ENCODE measurements at regions not wholly inside any gene's neighbourhood (a gene's known extent, or its start where the extent isn't known, plus 50 kb on each side); places are given as distances from the start of the nearest gene placed in this dataset.

DNA sequence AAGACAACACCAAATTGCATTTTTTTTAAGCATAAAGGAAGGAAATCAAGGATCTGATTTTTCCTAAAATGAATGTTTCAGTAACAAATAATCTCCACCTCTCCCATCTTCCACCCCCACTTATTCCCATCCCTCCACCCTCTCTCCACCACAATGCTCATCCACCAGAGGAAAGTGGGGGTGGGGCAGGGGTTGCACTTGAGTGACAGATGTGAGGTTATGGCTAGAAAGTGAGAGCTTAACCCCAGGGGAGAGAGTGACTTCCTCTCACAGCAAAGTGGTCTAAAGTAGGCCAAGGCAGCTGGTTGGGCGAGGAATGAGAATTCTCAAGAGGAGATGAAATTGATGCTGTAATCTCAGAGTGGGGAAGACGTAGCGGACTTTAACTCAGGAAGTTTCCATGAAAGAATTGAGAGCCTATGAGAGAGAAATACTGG is 104.7 kb downstream of the HNRNPLL start:
- peaks cover 4% of the 10 kb centered on the region for H3K4me1 ChIP-seq (ENCODE audit: control insufficient read depth, insufficient read depth, low read length)

GRCh38 chr2:38497670-38498037 is 105.1 kb downstream of the HNRNPLL start:
- no peak overlapping the region for H3K4me3 ChIP-seq (ENCODE audit: low read depth, low read length)
- H3K27me3 ChIP-seq (ENCODE audit: control insufficient read depth, insufficient read depth, low read length): no peaks in the 10 kb centered on the region
- peaks cover 5% of the 10 kb centered on the region for H3K9me3 ChIP-seq (ENCODE audit: control insufficient read depth, insufficient read depth, low read length)
- no peaks in the 10 kb centered on the region for H3K36me3 ChIP-seq (ENCODE audit: control insufficient read depth, insufficient read depth, low read length)
- H3K4me1 ChIP-seq (ENCODE audit: control insufficient read depth, insufficient read depth, low read length): peaks cover 4% of the 10 kb centered on the region
- no peak overlapping the region for H3K27ac ChIP-seq (ENCODE audit: low read depth, low read length)
- 86% methylated on average over 2 of the region's 3 CpGs for WGBS (ENCODE audit: insufficient coverage)
- DNase-seq (ENCODE audit: low read depth in 4 of 6, low spot score in 6 of 6): no peak

More for the DNA sequence above, 104.7 kb downstream of the HNRNPLL start:
- H3K27ac ChIP-seq (ENCODE audit: low read depth, low read length): no peak overlapping the region
- H3K36me3 ChIP-seq (ENCODE audit: control insufficient read depth, insufficient read depth, low read length): no peaks in the 10 kb centered on the region
- H3K4me3 ChIP-seq (ENCODE audit: low read depth, low read length): no peak overlapping the region
- 89% methylated on average over 3 of the region's 3 CpGs for WGBS (ENCODE audit: insufficient coverage)
- H3K27me3 ChIP-seq (ENCODE audit: control insufficient read depth, insufficient read depth, low read length): no peaks in the 10 kb centered on the region
- DNase-seq (ENCODE audit: low read depth in 4 of 6, low spot score in 6 of 6): no peak
- peaks cover 5% of the 10 kb centered on the region for H3K9me3 ChIP-seq (ENCODE audit: control insufficient read depth, insufficient read depth, low read length)

DNA sequence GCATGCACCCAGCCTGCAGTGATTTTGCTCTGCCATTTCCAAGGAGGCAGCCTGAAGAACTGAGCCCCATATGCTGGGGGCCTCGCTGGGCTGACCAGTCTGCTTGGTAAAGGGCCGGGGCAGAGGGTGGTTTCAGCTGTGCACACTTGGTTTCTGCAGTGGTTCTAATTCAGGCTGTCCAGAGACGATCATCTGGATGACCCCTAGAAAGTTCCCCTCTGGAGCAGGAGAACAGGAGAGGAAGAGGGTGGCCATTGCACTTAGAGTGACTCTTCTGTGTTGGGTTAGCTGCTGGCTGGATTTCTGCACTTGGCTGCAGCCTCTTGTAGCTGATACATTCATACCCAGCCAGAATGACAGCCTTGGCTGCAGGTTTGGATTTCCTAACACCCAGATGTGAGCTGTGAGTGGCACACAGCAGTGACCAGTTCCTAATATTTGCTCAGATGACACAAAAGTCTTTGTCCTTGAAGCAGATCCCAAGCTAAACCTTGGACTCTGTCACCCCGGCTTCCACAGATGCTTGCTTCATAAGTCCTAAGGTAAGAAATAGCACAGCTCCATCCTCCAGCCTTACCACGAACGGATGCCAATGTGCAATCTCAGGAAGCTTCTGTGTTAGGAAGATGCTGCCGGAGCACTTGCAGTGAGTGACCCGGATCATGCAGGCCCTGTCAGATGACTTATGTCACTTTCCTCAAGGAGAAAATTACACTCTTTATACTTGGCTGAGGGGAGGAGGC is 105.6 kb downstream of the HNRNPLL start:
- no peaks in the 10 kb centered on the region for H3K36me3 ChIP-seq (ENCODE audit: control insufficient read depth, insufficient read depth, low read length)
- no peak overlapping the region for H3K27ac ChIP-seq (ENCODE audit: low read depth, low read length)
- 88% methylated on average over 5 of the region's 8 CpGs for WGBS (ENCODE audit: insufficient coverage)
- H3K4me1 ChIP-seq (ENCODE audit: control insufficient read depth, insufficient read depth, low read length): peaks cover 4% of the 10 kb centered on the region
- DNase-seq (ENCODE audit: low read depth in 4 of 6, low spot score in 6 of 6): peak in 1 of 6 donors; percentile 15
- H3K4me3 ChIP-seq (ENCODE audit: low read depth, low read length): no peak overlapping the region
- H3K27me3 ChIP-seq (ENCODE audit: control insufficient read depth, insufficient read depth, low read length): no peaks in the 10 kb centered on the region
- peaks cover 3% of the 10 kb centered on the region for H3K9me3 ChIP-seq (ENCODE audit: control insufficient read depth, insufficient read depth, low read length)

DNA sequence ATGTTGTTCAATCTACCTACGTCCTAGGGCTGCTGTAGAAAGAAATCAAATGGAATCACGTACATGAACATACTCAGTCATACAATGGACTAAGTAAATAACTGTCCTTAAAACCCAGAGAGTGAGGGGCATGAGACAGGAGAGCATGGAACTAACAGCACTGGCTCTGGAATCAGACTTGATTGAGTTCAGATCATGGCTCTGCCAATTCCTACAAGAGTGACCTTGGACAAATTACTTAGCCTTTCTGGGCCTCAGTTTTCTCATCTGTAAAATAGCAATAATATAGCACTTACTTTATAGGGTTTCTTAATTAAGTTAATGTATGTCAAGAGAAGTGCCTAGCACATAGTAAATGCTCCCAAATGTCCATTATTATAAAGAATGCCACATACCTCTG is 106.8 kb downstream of the HNRNPLL start:
- Histone ChIP-seq H3K27me3 (ENCODE audit: control insufficient read depth, insufficient read depth, low read length) (no peaks in the 10 kb centered on the region), H3K9me3 (ENCODE audit: control insufficient read depth, insufficient read depth, low read length) (no peaks in the 10 kb centered on the region), H3K4me3 (ENCODE audit: low read depth, low read length) (no peak overlapping the region), H3K36me3 (ENCODE audit: control insufficient read depth, insufficient read depth, low read length) (no peaks in the 10 kb centered on the region), H3K27ac (ENCODE audit: low read depth, low read length) (no peak overlapping the region), H3K4me1 (ENCODE audit: control insufficient read depth, insufficient read depth, low read length) (peaks cover 4% of the 10 kb centered on the region)
- 93% methylated on average over 2 of the region's 2 CpGs for WGBS (ENCODE audit: insufficient coverage)
- DNase-seq (ENCODE audit: low read depth in 4 of 6, low spot score in 6 of 6): no peak

GRCh38 chr2:38494394-38494793 is 108.3 kb downstream of the HNRNPLL start:
- no peaks in the 10 kb centered on the region for H3K9me3 ChIP-seq (ENCODE audit: control insufficient read depth, insufficient read depth, low read length)
- H3K4me1 ChIP-seq (ENCODE audit: control insufficient read depth, insufficient read depth, low read length): peaks cover 4% of the 10 kb centered on the region
- 80% methylated on average over 4 of the region's 5 CpGs for WGBS (ENCODE audit: insufficient coverage)
- H3K27me3 ChIP-seq (ENCODE audit: control insufficient read depth, insufficient read depth, low read length): no peaks in the 10 kb centered on the region
- no peak overlapping the region for H3K27ac ChIP-seq (ENCODE audit: low read depth, low read length)
- no peaks in the 10 kb centered on the region for H3K36me3 ChIP-seq (ENCODE audit: control insufficient read depth, insufficient read depth, low read length)
- DNase-seq (ENCODE audit: low read depth in 4 of 6, low spot score in 6 of 6): no peak
- H3K4me3 ChIP-seq (ENCODE audit: low read depth, low read length): no peak overlapping the region

DNA sequence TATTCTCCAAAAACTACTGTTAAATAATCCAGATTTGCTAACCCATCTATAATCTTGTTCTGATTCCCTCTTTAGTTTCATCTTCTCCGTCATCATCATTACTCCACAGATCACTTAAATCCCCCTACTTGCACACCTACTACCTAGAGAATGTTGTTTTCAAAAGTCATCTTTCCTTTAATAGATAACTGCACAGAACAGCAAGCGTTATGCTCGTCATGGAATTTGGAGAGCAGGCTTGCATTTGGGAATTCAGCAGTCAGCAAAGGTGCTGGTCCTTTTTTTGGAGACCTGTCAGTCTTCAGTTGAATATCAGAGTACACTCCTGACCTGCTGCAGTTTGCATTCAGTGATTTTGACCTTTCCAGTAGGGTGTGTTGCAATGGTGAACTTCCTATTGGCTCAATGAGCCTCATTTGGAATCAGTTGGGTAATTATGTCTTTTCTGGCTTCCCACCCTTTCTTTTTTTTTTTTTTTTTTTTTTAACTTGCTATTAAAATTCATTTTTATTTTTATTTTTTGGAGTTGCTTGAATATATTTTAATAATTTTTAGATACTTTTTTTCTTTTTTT is 110.6 kb downstream of the HNRNPLL start:
- Histone ChIP-seq H3K9me3 (ENCODE audit: control insufficient read depth, insufficient read depth, low read length) (no peaks in the 10 kb centered on the region), H3K4me1 (ENCODE audit: control insufficient read depth, insufficient read depth, low read length) (peaks cover 4% of the 10 kb centered on the region), H3K36me3 (ENCODE audit: control insufficient read depth, insufficient read depth, low read length) (no peaks in the 10 kb centered on the region), H3K4me3 (ENCODE audit: low read depth, low read length) (no peak overlapping the region), H3K27me3 (ENCODE audit: control insufficient read depth, insufficient read depth, low read length) (no peaks in the 10 kb centered on the region), H3K27ac (ENCODE audit: low read depth, low read length) (no peak overlapping the region)
- DNase-seq (ENCODE audit: low read depth in 4 of 6, low spot score in 6 of 6): no peak
- WGBS (ENCODE audit: insufficient coverage): 94% methylated on average over 3 of the region's 3 CpGs

DNA sequence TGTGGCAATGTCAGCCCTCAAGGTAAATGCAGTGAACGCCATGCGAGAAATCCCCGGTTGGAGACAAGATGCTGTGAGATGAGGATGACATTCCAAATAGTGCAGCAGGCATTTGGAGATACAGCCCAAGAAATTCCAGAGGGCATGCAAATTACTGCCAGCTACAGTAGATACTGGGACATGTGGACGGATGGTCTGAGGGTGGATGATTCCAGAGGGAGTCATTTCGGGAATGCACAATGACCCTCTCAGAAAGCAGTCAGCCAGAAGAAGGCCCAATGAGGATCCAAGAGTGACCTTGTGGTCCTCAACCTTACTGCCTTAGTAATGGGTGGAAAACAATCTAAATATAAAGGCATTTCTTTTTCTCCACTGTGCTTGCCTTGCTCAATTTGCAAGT is 111.3 kb downstream of the HNRNPLL start:
- 88% methylated on average over 4 of the region's 5 CpGs for WGBS (ENCODE audit: insufficient coverage)

GRCh38 chr2:38489846-38490245 is 112.8 kb upstream of the ATL2 start:
- H3K27ac ChIP-seq (ENCODE audit: low read depth, low read length): no peak overlapping the region
- H3K36me3 ChIP-seq (ENCODE audit: control insufficient read depth, insufficient read depth, low read length): no peaks in the 10 kb centered on the region
- no peaks in the 10 kb centered on the region for H3K9me3 ChIP-seq (ENCODE audit: control insufficient read depth, insufficient read depth, low read length)
- no peaks in the 10 kb centered on the region for H3K4me1 ChIP-seq (ENCODE audit: control insufficient read depth, insufficient read depth, low read length)
- H3K27me3 ChIP-seq (ENCODE audit: control insufficient read depth, insufficient read depth, low read length): no peaks in the 10 kb centered on the region
- DNase-seq (ENCODE audit: low read depth in 4 of 6, low spot score in 6 of 6): no peak
- no peak overlapping the region for H3K4me3 ChIP-seq (ENCODE audit: low read depth, low read length)

More for the DNA sequence above, 111.3 kb downstream of the HNRNPLL start:
- no peak overlapping the region for H3K27ac ChIP-seq (ENCODE audit: low read depth, low read length)
- no peaks in the 10 kb centered on the region for H3K36me3 ChIP-seq (ENCODE audit: control insufficient read depth, insufficient read depth, low read length)
- H3K27me3 ChIP-seq (ENCODE audit: control insufficient read depth, insufficient read depth, low read length): no peaks in the 10 kb centered on the region
- H3K4me3 ChIP-seq (ENCODE audit: low read depth, low read length): no peak overlapping the region
- H3K4me1 ChIP-seq (ENCODE audit: control insufficient read depth, insufficient read depth, low read length): no peaks in the 10 kb centered on the region
- H3K9me3 ChIP-seq (ENCODE audit: control insufficient read depth, insufficient read depth, low read length): no peaks in the 10 kb centered on the region
- DNase-seq (ENCODE audit: low read depth in 4 of 6, low spot score in 6 of 6): no peak

GRCh38 chr2:38487852-38488251 is 110.8 kb upstream of the ATL2 start:
- 85% methylated on average over 9 of the region's 10 CpGs for WGBS (ENCODE audit: insufficient coverage)
- no peak for DNase-seq (ENCODE audit: low read depth in 4 of 6, low spot score in 6 of 6)
- Histone ChIP-seq H3K4me1 (ENCODE audit: control insufficient read depth, insufficient read depth, low read length) (no peaks in the 10 kb centered on the region), H3K36me3 (ENCODE audit: control insufficient read depth, insufficient read depth, low read length) (no peaks in the 10 kb centered on the region), H3K27ac (ENCODE audit: low read depth, low read length) (no peak overlapping the region), H3K4me3 (ENCODE audit: low read depth, low read length) (no peak overlapping the region), H3K27me3 (ENCODE audit: control insufficient read depth, insufficient read depth, low read length) (no peaks in the 10 kb centered on the region), H3K9me3 (ENCODE audit: control insufficient read depth, insufficient read depth, low read length) (no peaks in the 10 kb centered on the region)
